Glomerular visceral epithelial cell (primary cell): ENCODE measurements at regions not wholly inside any gene's neighbourhood (a gene's known extent, or its start where the extent isn't known, plus 50 kb on each side); places are given as distances from the start of the nearest gene placed in this dataset.
"Not testable (repeated sequence)": the region's sequence is repeated elsewhere in the genome, so short reads cannot be mapped to it uniquely, and the experiment has no call there.

Experiments
- DNase-seq: peaks from one replicate; pipeline ENCODE4 v3.0.0-alpha.2; 2016; ENCODE audit errors: extremely low spot score

GRCh38 chr19:29054886-29055675 lies 157.9 kb downstream of the UQCRFS1 start:
- DNase-seq = peak; percentile 49

- no peak for DNase-seq
These were observed 164.1 kb downstream of the UQCRFS1 start for GRCh38 chr19:29048873-29049272.

GRCh38 chr19:29045679-29046254 lies 167.2 kb downstream of the UQCRFS1 start:
- no peak for DNase-seq

DNA sequence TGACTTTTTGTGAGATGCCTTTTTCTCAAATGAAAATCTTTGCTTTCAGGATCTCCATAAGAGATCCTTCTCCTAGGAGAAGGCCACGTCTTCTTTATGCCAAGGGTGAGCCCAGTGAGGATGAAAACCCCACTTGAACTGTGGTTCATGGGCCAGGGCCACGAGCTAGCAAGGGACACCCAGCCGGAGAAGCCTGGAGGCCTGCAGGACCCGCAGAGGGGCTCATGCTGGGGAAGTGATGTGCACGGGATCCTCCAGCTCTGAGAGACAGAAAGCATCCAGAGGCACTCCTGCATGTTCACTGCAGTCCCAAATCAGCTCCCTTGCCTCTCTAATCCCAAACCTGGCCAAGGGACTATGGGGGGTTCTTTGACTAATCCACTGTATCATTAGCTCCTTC lies 168.9 kb downstream of the UQCRFS1 start:
- DNase-seq = no peak

GRCh38 chr19:29042450-29042849 lies 170.5 kb downstream of the UQCRFS1 start:
- DNase-seq = no peak

DNA sequence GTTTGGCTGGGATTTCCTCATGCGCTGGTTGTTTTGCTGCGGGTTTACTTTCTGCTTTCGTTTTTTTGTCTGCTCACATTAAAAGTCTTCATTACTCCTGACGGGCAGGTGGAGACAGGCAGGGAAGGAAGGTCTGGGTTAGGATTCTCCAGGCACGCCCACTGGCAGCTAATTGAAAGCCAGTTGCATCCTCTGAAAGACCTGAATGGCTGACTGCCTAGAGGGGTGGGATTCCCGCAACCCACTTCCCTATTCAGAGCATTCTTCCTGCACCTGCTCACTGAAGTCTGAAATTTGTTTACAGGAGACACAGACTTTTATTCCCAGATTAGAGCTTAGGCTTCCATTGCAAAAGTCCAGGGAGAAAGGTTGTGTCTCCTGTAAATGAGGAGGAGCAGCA lies 172.0 kb downstream of the UQCRFS1 start:
- DNase-seq = no peak

GRCh38 chr19:29040292-29040691 lies 172.7 kb downstream of the UQCRFS1 start:
- DNase-seq = no peak

DNA sequence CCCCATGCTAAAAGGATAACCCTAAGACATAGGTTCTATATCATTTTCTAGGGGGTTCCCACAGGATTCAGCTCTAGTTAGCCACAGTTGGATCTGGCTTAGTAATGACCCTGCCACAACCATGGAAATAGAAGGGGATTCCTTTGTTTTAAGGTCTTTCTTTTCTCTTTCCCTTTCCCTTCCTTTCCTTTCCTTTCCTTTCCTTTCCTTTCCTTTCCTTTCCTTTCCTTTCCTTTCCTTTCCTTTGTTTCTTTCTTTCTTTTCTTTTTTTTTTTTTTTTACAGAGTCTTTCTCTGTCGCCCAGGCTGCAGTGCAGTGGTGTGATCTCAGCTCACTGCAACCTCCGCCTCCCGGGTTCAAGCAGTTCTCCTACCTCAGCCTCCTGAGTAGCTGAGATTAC lies 173.9 kb downstream of the UQCRFS1 start:
- not testable (repeated sequence) for DNase-seq

DNA sequence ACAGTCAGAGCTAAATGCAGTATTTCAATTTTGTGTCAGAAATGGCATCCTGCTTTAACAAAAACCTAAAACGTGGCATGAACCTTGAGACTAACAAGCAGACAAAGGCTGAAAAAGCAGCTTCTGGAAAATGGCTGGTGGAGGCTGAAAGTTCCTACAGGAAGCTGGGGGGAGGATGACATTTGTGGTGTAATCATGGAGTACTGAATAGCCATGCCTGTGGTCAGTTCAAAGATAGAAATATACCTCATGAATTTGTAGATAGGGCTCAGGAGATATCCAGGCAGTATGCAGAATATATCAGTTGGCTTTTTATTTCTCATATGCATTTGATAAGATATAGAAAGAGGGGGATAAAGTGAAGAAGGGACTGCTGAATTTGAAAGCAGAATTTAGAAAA lies 181.7 kb downstream of the UQCRFS1 start:
- DNase-seq = peak; percentile 12

GRCh38 chr19:29029268-29029958 lies 183.5 kb downstream of the UQCRFS1 start:
- no peak for DNase-seq

- no peak for DNase-seq
These were observed 190.4 kb downstream of the UQCRFS1 start for GRCh38 chr19:29022599-29022998.

- no peak for DNase-seq
These were observed 190.8 kb downstream of the UQCRFS1 start for GRCh38 chr19:29022165-29022564.

GRCh38 chr19:29021232-29021916 lies 191.6 kb downstream of the UQCRFS1 start:
- DNase-seq = no peak

- no peak for DNase-seq
These were observed 193.5 kb downstream of the UQCRFS1 start for GRCh38 chr19:29019403-29019802.

DNA sequence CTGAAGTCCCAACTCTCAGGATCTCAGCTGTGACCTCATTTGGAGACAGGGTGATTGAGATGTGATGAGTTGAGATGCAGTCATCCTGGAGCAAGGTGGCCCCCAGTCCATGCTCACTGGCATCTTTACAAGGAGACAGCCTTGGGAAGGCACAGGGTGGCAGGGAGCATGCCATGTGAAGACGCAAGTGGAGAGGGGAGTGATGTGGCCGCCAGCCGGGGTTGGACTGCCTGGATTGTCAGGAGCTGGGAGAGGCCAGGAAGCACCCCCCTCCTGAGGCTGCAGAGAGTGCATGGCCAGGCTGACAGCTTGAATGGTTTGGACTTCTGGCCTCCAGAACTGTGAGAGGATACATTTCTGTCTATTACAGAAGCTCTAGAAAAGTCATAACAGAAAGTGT lies 194.4 kb downstream of the UQCRFS1 start:
- DNase-seq = no peak

DNA sequence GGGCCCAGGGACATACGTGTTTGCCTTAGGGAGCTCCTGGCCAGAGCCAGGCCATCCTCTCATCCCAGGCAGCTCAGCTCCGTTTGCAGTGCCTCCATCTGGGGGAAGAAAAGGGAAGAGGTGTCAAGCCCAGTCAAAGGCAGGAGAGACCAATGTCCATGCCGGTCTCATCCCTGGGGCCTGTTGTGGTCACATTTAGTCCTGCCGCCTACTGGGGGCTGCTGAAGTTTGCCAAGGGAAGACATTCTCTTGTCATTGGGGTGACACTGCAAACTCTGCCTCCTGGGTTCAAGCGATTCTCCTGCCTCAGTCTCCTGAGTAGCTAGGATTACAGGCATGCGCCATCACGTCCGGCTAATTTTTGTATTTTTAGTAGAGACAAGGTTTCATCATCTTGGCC lies 195.2 kb downstream of the UQCRFS1 start:
- no peak for DNase-seq

DNA sequence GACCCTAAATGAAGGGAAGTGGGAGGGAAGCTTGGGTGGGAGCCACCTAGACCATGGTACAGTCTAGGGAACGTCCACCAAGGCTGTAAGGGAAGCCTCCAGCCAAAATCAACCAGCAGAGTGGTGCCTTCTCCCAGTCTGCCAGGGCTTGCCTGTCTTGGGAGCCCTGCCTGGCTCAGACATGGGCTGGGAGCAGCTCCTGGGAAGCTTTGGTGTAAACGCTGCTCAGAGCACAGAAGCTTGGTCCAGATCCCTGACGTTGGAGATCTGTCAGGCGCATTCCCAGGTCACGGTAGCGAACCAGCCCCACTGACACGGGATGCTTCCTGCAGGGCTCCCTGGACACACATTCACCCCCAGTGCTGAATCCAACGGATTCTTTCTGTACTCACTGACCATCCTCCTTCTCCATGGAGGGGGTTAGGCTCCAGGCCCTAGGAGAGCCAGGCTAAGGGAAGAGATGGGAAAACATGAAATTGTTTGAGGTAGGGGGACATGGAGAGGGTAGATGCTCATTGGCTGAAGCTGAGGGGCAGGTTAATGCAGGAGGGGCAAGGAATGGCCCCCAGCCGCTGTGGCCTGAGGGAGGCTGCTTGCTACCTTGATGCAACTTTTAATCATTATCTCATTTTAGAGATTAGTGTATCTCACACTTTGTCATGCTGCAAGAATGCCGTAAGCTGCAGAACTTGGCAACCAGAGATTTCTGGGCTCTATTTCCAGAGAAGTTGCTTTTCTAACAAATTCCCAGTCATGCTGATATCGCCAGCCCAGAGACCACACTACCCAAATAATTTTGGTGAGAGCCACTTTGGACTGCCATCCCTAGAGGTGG lies 195.8 kb downstream of the UQCRFS1 start:
- DNase-seq = no peak

DNA sequence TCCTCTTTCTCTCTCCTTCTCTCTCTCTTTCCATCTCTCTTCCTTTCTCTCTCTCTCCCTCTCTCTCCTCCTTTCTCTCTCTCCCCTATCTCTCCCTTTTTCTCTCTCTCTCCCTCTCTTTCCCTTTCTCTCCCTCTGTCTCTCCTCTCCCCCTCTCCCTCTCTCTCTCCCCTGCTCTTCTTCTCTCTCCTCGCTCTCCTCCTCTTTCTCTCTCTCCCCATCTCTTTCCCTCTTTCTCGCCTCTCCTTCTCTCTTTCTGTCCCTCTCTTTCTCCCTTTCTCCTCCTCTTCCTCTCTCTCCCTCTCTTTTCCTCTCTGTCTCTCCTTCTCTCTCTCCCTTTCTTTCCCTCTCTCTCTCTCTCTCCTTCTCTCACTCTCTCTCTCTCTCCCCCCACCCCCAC lies 196.6 kb downstream of the UQCRFS1 start:
- DNase-seq = no peak

- no peak for DNase-seq
These were observed 197.4 kb downstream of the UQCRFS1 start for GRCh38 chr19:29015569-29015968.

- peak; percentile 13 for DNase-seq
These were observed 198.0 kb downstream of the UQCRFS1 start for GRCh38 chr19:29014857-29015436.

DNA sequence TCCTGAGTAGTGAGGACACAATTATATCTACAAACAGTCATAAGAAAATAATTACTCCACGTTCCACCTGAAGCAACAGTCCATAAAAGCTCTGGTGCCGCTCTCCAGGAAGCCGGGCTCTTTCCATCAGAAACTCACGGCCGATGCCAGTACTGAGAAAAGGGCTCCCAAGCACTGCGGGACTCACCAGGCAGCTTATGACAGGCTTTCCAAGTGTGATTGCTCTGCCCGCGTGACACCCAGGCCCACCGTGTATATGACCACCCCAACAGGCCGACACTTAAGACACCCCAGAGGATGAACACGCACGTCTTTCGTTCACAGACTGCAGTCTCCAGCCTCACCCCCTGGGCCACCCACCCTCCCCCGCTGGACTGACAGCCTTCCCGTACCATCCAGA lies 199.0 kb downstream of the UQCRFS1 start:
- DNase-seq = no peak
